GM21528 (cell line): ENCODE measurements at regions not wholly inside any gene's neighbourhood (a gene's known extent, or its start where the extent isn't known, plus 50 kb on each side); places are given as distances from the start of the nearest gene placed in this dataset.
A peak's percentile ranks its signal among the peaks of the same experiment; 100 is the strongest.
"Not testable (repeated sequence)": the region's sequence is repeated elsewhere in the genome, so short reads cannot be mapped to it uniquely, and the experiment has no call there.

Source experiments
- ATAC-seq: cut with Tn5 transposase; IDR thresholded peaks from one replicate; pipeline ENCODE4 v1.9.1; 2021; ENCODE audit warnings: mild to moderate bottlenecking, moderate library complexity; ENCODE audit not compliant: unreplicated experiment, low FRiP score

- ATAC-seq = peak; percentile 18
Measured at GRCh38 chr13:91017669-91018053, 329.8 kb upstream of the MIR17HG start.

GRCh38 chr13:91020461-91021034 is 326.9 kb upstream of the MIR17HG start:
- no peak for ATAC-seq

- ATAC-seq = no peak
Measured at GRCh38 chr13:91024157-91024792, 323.2 kb upstream of the MIR17HG start.

- no peak for ATAC-seq
Measured at GRCh38 chr13:91025442-91025841, 322.0 kb upstream of the MIR17HG start.

GRCh38 chr13:91031508-91031907 is 316.0 kb upstream of the MIR17HG start:
- ATAC-seq = no peak

- ATAC-seq = no peak
Measured at GRCh38 chr13:91032104-91032503, 315.4 kb upstream of the MIR17HG start.

- ATAC-seq = no peak
Measured at GRCh38 chr13:91036886-91037285, 310.6 kb upstream of the MIR17HG start.

- no peak for ATAC-seq
Measured at GRCh38 chr13:91042870-91043269, 304.6 kb upstream of the MIR17HG start.

GRCh38 chr13:91045351-91046034 is 302.0 kb upstream of the MIR17HG start:
- ATAC-seq = no peak

GRCh38 chr13:91046715-91047327 is 300.7 kb upstream of the MIR17HG start:
- no peak for ATAC-seq

- ATAC-seq = no peak
Measured at GRCh38 chr13:91050970-91051369, 296.5 kb upstream of the MIR17HG start.

GRCh38 chr13:91052876-91053275 is 294.6 kb upstream of the MIR17HG start:
- ATAC-seq = no peak

GRCh38 chr13:91053318-91054065 is 294.0 kb upstream of the MIR17HG start:
- no peak for ATAC-seq

GRCh38 chr13:91054902-91055301 is 292.6 kb upstream of the MIR17HG start:
- ATAC-seq = no peak

- peak; percentile 72 for ATAC-seq
Measured at GRCh38 chr13:91056746-91057145, 290.7 kb upstream of the MIR17HG start.

GRCh38 chr13:91057507-91057906 is 290.0 kb upstream of the MIR17HG start:
- ATAC-seq = not testable (repeated sequence)

- ATAC-seq = no peak
Measured at GRCh38 chr13:91058066-91058465, 289.4 kb upstream of the MIR17HG start.

- no peak for ATAC-seq
Measured at GRCh38 chr13:91058919-91059318, 288.6 kb upstream of the MIR17HG start.

GRCh38 chr13:91066745-91067144 is 280.7 kb upstream of the MIR17HG start:
- ATAC-seq = no peak

- no peak for ATAC-seq
Measured at GRCh38 chr13:91072486-91072885, 275.0 kb upstream of the MIR17HG start.

GRCh38 chr13:91074091-91074490 is 273.4 kb upstream of the MIR17HG start:
- no peak for ATAC-seq
